ENCODE measurements at regions not wholly inside any gene's neighbourhood (a gene's known extent, or its start where the extent isn't known, plus 50 kb on each side); places are given as distances from the start of the nearest gene placed in this dataset.
A peak's percentile ranks its signal among the peaks of the same experiment; 100 is the strongest.
"Not testable (repeated sequence)": the region's sequence is repeated elsewhere in the genome, so short reads cannot be mapped to it uniquely, and the experiment has no call there.

- peak; percentile 35 for DNase-seq (ENCODE audit: low spot score)
Observed at GRCh38 chr6:16903470-16903869, 142.2 kb upstream of the ATXN1 start.

GRCh38 chr6:16902502-16902901 lies 141.2 kb upstream of the ATXN1 start:
- no peak for DNase-seq (ENCODE audit: low spot score)

- peak; percentile 38 for DNase-seq (ENCODE audit: low spot score)
Observed at GRCh38 chr6:16901782-16902181, 140.5 kb upstream of the ATXN1 start.

GRCh38 chr6:16901306-16901705 lies 140.0 kb upstream of the ATXN1 start:
- no peak for DNase-seq (ENCODE audit: low spot score)

- no peak for DNase-seq (ENCODE audit: low spot score)
Observed at GRCh38 chr6:16898640-16899396, 137.6 kb upstream of the ATXN1 start.

GRCh38 chr6:16897669-16898068 lies 136.4 kb upstream of the ATXN1 start:
- DNase-seq (ENCODE audit: low spot score) = no peak

- no peak for DNase-seq (ENCODE audit: low spot score)
Observed at GRCh38 chr6:16894301-16894700, 133.0 kb upstream of the ATXN1 start.

- DNase-seq (ENCODE audit: low spot score) = not testable (repeated sequence)
Observed at GRCh38 chr6:16891110-16891509, 129.8 kb upstream of the ATXN1 start.

GRCh38 chr6:16885411-16886160 lies 124.3 kb upstream of the ATXN1 start:
- DNase-seq (ENCODE audit: low spot score) = no peak

- no peak for DNase-seq (ENCODE audit: low spot score)
Observed at GRCh38 chr6:16884526-16884925, 123.3 kb upstream of the ATXN1 start.

GRCh38 chr6:16883414-16883813 lies 122.2 kb upstream of the ATXN1 start:
- no peak for DNase-seq (ENCODE audit: low spot score)

- no peak for DNase-seq (ENCODE audit: low spot score)
Observed at GRCh38 chr6:16882230-16882629, 121.0 kb upstream of the ATXN1 start.

GRCh38 chr6:16876852-16877251 lies 115.6 kb upstream of the ATXN1 start:
- DNase-seq (ENCODE audit: low spot score) = not testable (repeated sequence)

- DNase-seq (ENCODE audit: low spot score) = no peak
Observed at GRCh38 chr6:16876201-16876600, 114.9 kb upstream of the ATXN1 start.

GRCh38 chr6:16873698-16874097 lies 112.4 kb upstream of the ATXN1 start:
- no peak for DNase-seq (ENCODE audit: low spot score)

GRCh38 chr6:16872543-16873235 lies 111.4 kb upstream of the ATXN1 start:
- no peak for DNase-seq (ENCODE audit: low spot score)

GRCh38 chr6:16871047-16871446 lies 109.8 kb upstream of the ATXN1 start:
- no peak for DNase-seq (ENCODE audit: low spot score)

GRCh38 chr6:16868968-16869367 lies 107.7 kb upstream of the ATXN1 start:
- DNase-seq (ENCODE audit: low spot score) = no peak

GRCh38 chr6:16857969-16858592 lies 96.8 kb upstream of the ATXN1 start:
- no peak for DNase-seq (ENCODE audit: low spot score)

- DNase-seq (ENCODE audit: low spot score) = no peak
Observed at GRCh38 chr6:16855460-16855859, 94.2 kb upstream of the ATXN1 start.

GRCh38 chr6:16854986-16855385 lies 93.7 kb upstream of the ATXN1 start:
- no peak for DNase-seq (ENCODE audit: low spot score)

- no peak for DNase-seq (ENCODE audit: low spot score)
Observed at GRCh38 chr6:16852671-16853070, 91.4 kb upstream of the ATXN1 start.

Data from AG08396 (cell line).